SK-N-MC (cell line): ENCODE measurements at regions not wholly inside any gene's neighbourhood (a gene's known extent, or its start where the extent isn't known, plus 50 kb on each side); places are given as distances from the start of the nearest gene placed in this dataset.
"Not testable (repeated sequence)": the region's sequence is repeated elsewhere in the genome, so short reads cannot be mapped to it uniquely, and the experiment has no call there.

Experiments
- DNase-seq: peaks from one replicate; pipeline ENCODE4 v3.0.0-alpha.2; 2011; ENCODE audit warnings: low read depth, low spot score
- H3K27ac ChIP-seq: fragments of 200-600 bp; sonication (generic); 2 replicates; pipeline ENCODE4 v1.5.1; 2016; ENCODE audit warnings: mixed run types
- H3K36me3 ChIP-seq: fragments of 200-600 bp; sonication (generic); 2 replicates; pipeline ENCODE4 v1.6.1; 2017; ENCODE audit warnings: antibody characterized with exemption, low read length, mixed read lengths; ENCODE audit not compliant: insufficient read depth
- H3K4me3 ChIP-seq: fragments of 200-600 bp; sonication (generic); 2 replicates; pipeline ENCODE4 v1.5.1; 2016
- H3K9ac ChIP-seq: fragments of 200-600 bp; sonication (generic); 2 replicates; pipeline ENCODE4 v1.8.0; 2017; ENCODE audit warnings: mixed run types, mixed read lengths; ENCODE audit not compliant: insufficient read length
- H3K9me3 ChIP-seq: fragments of 200-600 bp; sonication (generic); 2 replicates; pipeline ENCODE4 v1.6.1; 2017; ENCODE audit warnings: low read depth, mild to moderate bottlenecking, antibody characterized with exemption, low read length, moderate library complexity, mixed read lengths
- EZH2 ChIP-seq: fragments of 200-600 bp; sonication (generic); IDR thresholded peaks from one replicate; pipeline ENCODE4 v1.6.1; 2017; ENCODE audit warnings: antibody characterized with exemption
- FOXP2 ChIP-seq: optimal IDR thresholded peaks from 2 replicates; pipeline ENCODE3; 2011; ENCODE audit warnings: mild to moderate bottlenecking, moderate library complexity; ENCODE audit not compliant: insufficient read depth; ENCODE audit errors: extremely low read length, control extremely low read depth
- POLR2AphosphoS5 ChIP-seq: IDR thresholded peaks from 2 replicates; pipeline ENCODE4 v1.6.1; 2012; ENCODE audit warnings: mild to moderate bottlenecking, low read depth, low read length, borderline replicate concordance

- no peaks in the 10 kb centered on the region for H3K36me3 ChIP-seq
- no peak overlapping the region for H3K27ac ChIP-seq
- no peaks in the 10 kb centered on the region for H3K9me3 ChIP-seq
- no peak overlapping the region for H3K9ac ChIP-seq
- no peak overlapping the region for H3K4me3 ChIP-seq
- TF ChIP-seq FOXP2 (no peak), EZH2 (no peak), POLR2AphosphoS5 (no peak)
- DNase-seq = no peak
These were observed 54.9 kb upstream of the NBPF3 start for GRCh38 chr1:21385022-21385421.

- DNase-seq = no peak
- H3K36me3 ChIP-seq = no peaks in the 10 kb centered on the region
- TF ChIP-seq FOXP2 = no peak
- no peak for TF ChIP-seq EZH2
- no peak for TF ChIP-seq POLR2AphosphoS5
- H3K9me3 ChIP-seq = no peaks in the 10 kb centered on the region
- H3K9ac ChIP-seq = no peak overlapping the region
- H3K4me3 ChIP-seq = no peak overlapping the region
- H3K27ac ChIP-seq = no peak overlapping the region
These were observed 55.3 kb upstream of the NBPF3 start for GRCh38 chr1:21384620-21385019.

GRCh38 chr1:21383785-21384401 lies 56.0 kb upstream of the NBPF3 start:
- DNase-seq = no peak
- TF ChIP-seq EZH2 = no peak
- Histone ChIP-seq H3K27ac (no peak overlapping the region), H3K4me3 (no peak overlapping the region), H3K36me3 (no peaks in the 10 kb centered on the region), H3K9me3 (no peaks in the 10 kb centered on the region), H3K9ac (no peak overlapping the region)

GRCh38 chr1:21381354-21381753 lies 58.6 kb upstream of the NBPF3 start:
- H3K27ac ChIP-seq = no peak overlapping the region
- H3K9me3 ChIP-seq = no peaks in the 10 kb centered on the region; the same call in 1 of the 2 replicates
- no peak for DNase-seq
- no peaks in the 10 kb centered on the region for H3K36me3 ChIP-seq
- H3K9ac ChIP-seq = no peak overlapping the region
- TF ChIP-seq POLR2AphosphoS5 = no peak
- no peak for TF ChIP-seq EZH2
- no peak for TF ChIP-seq FOXP2
- H3K4me3 ChIP-seq = no peak overlapping the region

- not testable (repeated sequence) for H3K4me3 ChIP-seq, H3K9me3 ChIP-seq, H3K9ac ChIP-seq, H3K36me3 ChIP-seq, DNase-seq, H3K27ac ChIP-seq
These were observed 59.8 kb upstream of the NBPF3 start for GRCh38 chr1:21380147-21380546.

- Histone ChIP-seq H3K9me3 (no peaks in the 10 kb centered on the region; the same call in 1 of the 2 replicates), H3K36me3 (no peaks in the 10 kb centered on the region), H3K4me3 (no peak overlapping the region), H3K27ac (no peak overlapping the region), H3K9ac (no peak overlapping the region)
- DNase-seq = no peak
- TF ChIP-seq FOXP2 (no peak), POLR2AphosphoS5 (no peak)
These were observed 60.4 kb upstream of the NBPF3 start for GRCh38 chr1:21379571-21379970.

- no peaks in the 10 kb centered on the region for H3K36me3 ChIP-seq
- H3K9me3 ChIP-seq = no peaks in the 10 kb centered on the region; the same call in 1 of the 2 replicates
- no peak overlapping the region for H3K27ac ChIP-seq
- H3K9ac ChIP-seq = no peak overlapping the region
- DNase-seq = no peak
- no peak for TF ChIP-seq EZH2
- no peak for TF ChIP-seq FOXP2
- no peak for TF ChIP-seq POLR2AphosphoS5
- H3K4me3 ChIP-seq = no peak overlapping the region
These were observed 61.0 kb upstream of the NBPF3 start for GRCh38 chr1:21378705-21379494.

- H3K9me3 ChIP-seq = no peaks in the 10 kb centered on the region
- no peak overlapping the region for H3K27ac ChIP-seq
- H3K36me3 ChIP-seq = no peaks in the 10 kb centered on the region
- H3K4me3 ChIP-seq = no peak overlapping the region
- H3K9ac ChIP-seq = no peak overlapping the region
- no peak for DNase-seq
- TF ChIP-seq FOXP2 (no peak), EZH2 (no peak), POLR2AphosphoS5 (no peak)
These were observed 67.6 kb upstream of the NBPF3 start for GRCh38 chr1:21372383-21372782.

GRCh38 chr1:21369905-21370304 lies 70.0 kb upstream of the NBPF3 start:
- Histone ChIP-seq H3K27ac (no peak overlapping the region), H3K36me3 (no peaks in the 10 kb centered on the region), H3K4me3 (no peak overlapping the region), H3K9ac (no peak overlapping the region), H3K9me3 (no peaks in the 10 kb centered on the region)
- no peak for DNase-seq
- TF ChIP-seq POLR2AphosphoS5 (no peak), EZH2 (no peak), FOXP2 (no peak)
